H9 (cell line): ENCODE measurements at regions not wholly inside any gene's neighbourhood (a gene's known extent, or its start where the extent isn't known, plus 50 kb on each side); places are given as distances from the start of the nearest gene placed in this dataset.
A peak's percentile ranks its signal among the peaks of the same experiment; 100 is the strongest.

Source experiments
- DNase-seq: peaks from one replicate; pipeline ENCODE4 v3.0.0-alpha.2; 2017
- H2AFZ ChIP-seq: one replicate; pipeline ENCODE4 v1.6.1; 2013; ENCODE audit warnings: mild to moderate bottlenecking, low read length, control low read depth, moderate library complexity
- H2AK5ac ChIP-seq: 2 replicates; pipeline ENCODE4 v1.6.1; 2013; ENCODE audit warnings: low read length, control low read depth, mixed read lengths; ENCODE audit not compliant: insufficient read length
- H2BK120ac ChIP-seq: one replicate; pipeline ENCODE4 v1.6.1; 2013; ENCODE audit warnings: low read depth, mild to moderate bottlenecking, low read length, control low read depth, inconsistent platforms; ENCODE audit not compliant: poor library complexity, severe bottlenecking
- H2BK12ac ChIP-seq: 2 replicates; pipeline ENCODE4 v1.6.1; 2013; ENCODE audit warnings: low read length, control low read depth, mixed read lengths, low read depth; ENCODE audit not compliant: insufficient read length
- H2BK15ac ChIP-seq: 2 replicates; pipeline ENCODE4 v1.6.1; 2013; ENCODE audit warnings: low read depth, low read length, control low read depth
- H2BK20ac ChIP-seq: one replicate; pipeline ENCODE4 v1.6.1; 2013; ENCODE audit warnings: low read depth, mild to moderate bottlenecking, low read length, control low read depth, inconsistent platforms; ENCODE audit not compliant: poor library complexity, severe bottlenecking
- H2BK5ac ChIP-seq: 2 replicates; pipeline ENCODE4 v1.6.1; 2013; ENCODE audit warnings: low read length, control low read depth, mixed read lengths; ENCODE audit not compliant: insufficient read length
- H3K14ac ChIP-seq: 2 replicates; pipeline ENCODE4 v1.6.1; 2013; ENCODE audit warnings: low read length, control low read depth; ENCODE audit not compliant: insufficient read depth
- H3K18ac ChIP-seq: 2 replicates; pipeline ENCODE4 v1.6.1; 2013; ENCODE audit warnings: low read depth, mild to moderate bottlenecking, mixed read lengths, low read length, control low read depth; ENCODE audit not compliant: insufficient read length
- H3K23ac ChIP-seq: 2 replicates; pipeline ENCODE4 v1.6.1; 2013; ENCODE audit warnings: low read length, control low read depth, mixed read lengths, low read depth; ENCODE audit not compliant: insufficient read length
- H3K23me2 ChIP-seq: 2 replicates; pipeline ENCODE4 v1.6.1; 2013; ENCODE audit warnings: low read depth, mild to moderate bottlenecking, mixed read lengths, low read length, control low read depth; ENCODE audit not compliant: insufficient read length, poor library complexity, severe bottlenecking
- H3K27ac ChIP-seq: 2 replicates; pipeline ENCODE4 v1.5.1; 2013; ENCODE audit warnings: low read length, control low read depth, mixed read lengths, low read depth; ENCODE audit not compliant: insufficient read length
- H3K27me3 ChIP-seq: 2 replicates; pipeline ENCODE4 v1.6.1; 2013; ENCODE audit warnings: low read length, control low read depth, inconsistent platforms; ENCODE audit not compliant: insufficient read depth
- H3K4ac ChIP-seq: 2 replicates; pipeline ENCODE4 v1.6.1; 2013; ENCODE audit warnings: low read depth, mild to moderate bottlenecking, control low read depth, inconsistent platforms, low read length, moderate library complexity
- H3K4me1 ChIP-seq: 2 replicates; pipeline ENCODE4 v1.6.1; 2013; ENCODE audit warnings: low read length, control low read depth, inconsistent platforms; ENCODE audit not compliant: insufficient read depth
- H3K4me2 ChIP-seq: 2 replicates; pipeline ENCODE4 v1.6.1; 2013; ENCODE audit warnings: low read length, control low read depth, mixed read lengths; ENCODE audit not compliant: insufficient read length, insufficient read depth
- H3K56ac ChIP-seq: 2 replicates; pipeline ENCODE4 v1.6.1; 2013; ENCODE audit warnings: low read depth, mild to moderate bottlenecking, mixed read lengths, low read length, control low read depth; ENCODE audit not compliant: insufficient read length
- H3K79me1 ChIP-seq: 2 replicates; pipeline ENCODE4 v1.6.1; 2013; ENCODE audit warnings: low read depth, mild to moderate bottlenecking, moderate library complexity, low read length, control low read depth, inconsistent platforms; ENCODE audit not compliant: insufficient read depth, poor library complexity, severe bottlenecking
- H3K79me2 ChIP-seq: 2 replicates; pipeline ENCODE4 v1.6.1; 2013; ENCODE audit warnings: low read length, control low read depth, inconsistent platforms; ENCODE audit not compliant: insufficient read depth
- H3K9ac ChIP-seq: 2 replicates; pipeline ENCODE4 v1.6.1; 2013; ENCODE audit warnings: low read length, control low read depth, mixed read lengths; ENCODE audit not compliant: insufficient read length; ENCODE audit errors: extremely low read depth
- H3K9me3 ChIP-seq: one replicate; pipeline ENCODE4 v1.6.1; 2013; ENCODE audit warnings: low read depth, low read length, inconsistent platforms; ENCODE audit not compliant: control insufficient read depth
- H3T11ph ChIP-seq: one replicate; pipeline ENCODE4 v1.6.1; 2013; ENCODE audit warnings: mild to moderate bottlenecking, low read length, control low read depth, inconsistent platforms
- H4K20me1 ChIP-seq: one replicate; pipeline ENCODE4 v1.6.1; 2013; ENCODE audit not compliant: control insufficient read depth, insufficient read length, insufficient read depth
- H4K5ac ChIP-seq: 2 replicates; pipeline ENCODE4 v1.6.1; 2013; ENCODE audit warnings: low read depth, mild to moderate bottlenecking, mixed read lengths, low read length, control low read depth; ENCODE audit not compliant: insufficient read length
- H4K8ac ChIP-seq: replicated peaks from 2 replicates; pipeline ENCODE4 v1.6.1; 2013; ENCODE audit warnings: low read length, control low read depth, mixed read lengths, low read depth; ENCODE audit not compliant: insufficient read length
- H4K91ac ChIP-seq: 2 replicates; pipeline ENCODE4 v1.6.1; 2013; ENCODE audit warnings: low read depth, mild to moderate bottlenecking, moderate library complexity, mixed read lengths, low read length, control low read depth; ENCODE audit not compliant: insufficient read length
- H3K27ac Mint-ChIP-seq, 3 experiments: 2 replicates in 2 of 3; 3 replicates in 1 of 3; pipeline ENCODE4 v1.8.0; 2020 to 2021; ENCODE audit warnings: mixed read lengths in 3 of 3, mild to moderate bottlenecking in 1 of 3, moderate library complexity in 1 of 3
- H3K27me3 Mint-ChIP-seq: 2 replicates; pipeline ENCODE4 v1.8.0; 2021; ENCODE audit warnings: low read depth, mild to moderate bottlenecking, moderate library complexity, mixed read lengths
- H3K36me3 Mint-ChIP-seq, 3 experiments: 2 replicates in 2 of 3; 3 replicates in 1 of 3; pipeline ENCODE4 v1.8.0; 2020 to 2021; ENCODE audit warnings: low read depth in 3 of 3, mixed read lengths in 3 of 3; ENCODE audit not compliant: insufficient read depth in 1 of 3
- H3K4me1 Mint-ChIP-seq, 2 experiments: 2 replicates each; pipeline ENCODE4 v1.8.0; 2020; ENCODE audit warnings: mixed read lengths in 2 of 2
- H3K4me3 Mint-ChIP-seq, 2 experiments: 2 replicates in 1 of 2; 3 replicates in 1 of 2; pipeline ENCODE4 v1.8.0; 2020 to 2021; ENCODE audit warnings: mild to moderate bottlenecking in 2 of 2, mixed read lengths in 2 of 2, moderate library complexity in 1 of 2
- H3K9me3 Mint-ChIP-seq, 2 experiments: 2 replicates in 1 of 2; 3 replicates in 1 of 2; pipeline ENCODE4 v1.8.0; 2020; ENCODE audit warnings: mild to moderate bottlenecking in 2 of 2, mixed read lengths in 2 of 2, moderate library complexity in 1 of 2
- WGBS: extraction: QIAGEN DNeasy Blood & Tissue Kit; methylation state at CpG from one replicate; pipeline ENCODE4 v1.1.7; 2013; ENCODE audit warnings: missing lambda C conversion rate, low lambda C conversion rate, mixed read lengths; ENCODE audit not compliant: insufficient read length; ENCODE audit errors: extremely low coverage; 5-methylcytosine and 5-hydroxymethylcytosine counted together
- TF ChIP-seq, protein P1 (sequence below): fragments of 200-600 bp; sonication (generic); conservative IDR thresholded peaks from 3 replicates; pipeline ENCODE4 v1.8.0; 2021; ENCODE audit warnings: antibody characterized with exemption, mild to moderate bottlenecking

DNA sequence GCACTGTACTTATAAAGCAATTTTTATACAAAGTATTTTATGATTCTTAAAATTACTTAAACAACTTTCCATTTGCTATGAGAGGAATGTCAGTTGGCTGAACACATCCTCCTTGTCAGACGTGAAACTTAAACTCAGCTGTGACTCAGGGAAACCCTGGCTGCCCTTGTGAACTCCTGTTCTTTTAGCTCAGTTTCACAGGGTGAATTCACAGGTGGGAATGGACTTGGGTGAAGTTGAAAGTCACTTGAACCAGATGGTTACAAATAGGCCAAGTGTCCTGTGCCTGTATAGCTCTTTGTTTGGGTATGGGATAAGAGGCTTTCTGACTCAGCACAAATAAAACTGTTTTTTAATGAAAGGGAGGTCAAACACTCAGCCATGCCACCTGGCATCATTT is 67.4 kb upstream of the FAM47B start:
- Histone ChIP-seq H3K27ac (no peak overlapping the region), H3K4me2 (no peak overlapping the region)

More for the DNA sequence above, 67.4 kb upstream of the FAM47B start:
- Histone ChIP-seq H4K8ac (no peak overlapping the region), H2BK15ac (no peak overlapping the region), H2AFZ (no peak overlapping the region), H3K56ac (no peak overlapping the region), H3K79me2 (no peaks in the 10 kb centered on the region), H4K20me1 (no peaks in the 10 kb centered on the region), H3K4ac (no peak overlapping the region), H2AK5ac (no peak overlapping the region), H2BK20ac (no peak overlapping the region), H3K79me1 (no peaks in the 10 kb centered on the region), H3K14ac (no peak overlapping the region), H3K9me3 (no peaks in the 10 kb centered on the region), H3K18ac (no peak overlapping the region), H3K4me1 (no peaks in the 10 kb centered on the region), H2BK12ac (no peak overlapping the region), H3K9ac (no peak overlapping the region), H3K23me2 (no peaks in the 10 kb centered on the region), H4K5ac (no peak overlapping the region), H2BK5ac (no peak overlapping the region), H3K27me3 (no peaks in the 10 kb centered on the region), H3T11ph (no peak overlapping the region), H2BK120ac (no peak overlapping the region), H4K91ac (no peak overlapping the region), H3K23ac (no peak overlapping the region)
- no peak for DNase-seq
- peaks cover 21 to 53% of the 10 kb centered on the region in 2 experiments for H3K9me3 Mint-ChIP-seq
- H3K36me3 Mint-ChIP-seq, result peaks cover 14 to 21% (median 15%) of the 10 kb centered on the region in 3 experiments
- peaks cover 12 to 16% of the 10 kb centered on the region in 2 experiments for H3K4me1 Mint-ChIP-seq
- no CpG with 5 or more reads among the region's 1 CpG for WGBS
- TF ChIP-seq, protein P1, sequence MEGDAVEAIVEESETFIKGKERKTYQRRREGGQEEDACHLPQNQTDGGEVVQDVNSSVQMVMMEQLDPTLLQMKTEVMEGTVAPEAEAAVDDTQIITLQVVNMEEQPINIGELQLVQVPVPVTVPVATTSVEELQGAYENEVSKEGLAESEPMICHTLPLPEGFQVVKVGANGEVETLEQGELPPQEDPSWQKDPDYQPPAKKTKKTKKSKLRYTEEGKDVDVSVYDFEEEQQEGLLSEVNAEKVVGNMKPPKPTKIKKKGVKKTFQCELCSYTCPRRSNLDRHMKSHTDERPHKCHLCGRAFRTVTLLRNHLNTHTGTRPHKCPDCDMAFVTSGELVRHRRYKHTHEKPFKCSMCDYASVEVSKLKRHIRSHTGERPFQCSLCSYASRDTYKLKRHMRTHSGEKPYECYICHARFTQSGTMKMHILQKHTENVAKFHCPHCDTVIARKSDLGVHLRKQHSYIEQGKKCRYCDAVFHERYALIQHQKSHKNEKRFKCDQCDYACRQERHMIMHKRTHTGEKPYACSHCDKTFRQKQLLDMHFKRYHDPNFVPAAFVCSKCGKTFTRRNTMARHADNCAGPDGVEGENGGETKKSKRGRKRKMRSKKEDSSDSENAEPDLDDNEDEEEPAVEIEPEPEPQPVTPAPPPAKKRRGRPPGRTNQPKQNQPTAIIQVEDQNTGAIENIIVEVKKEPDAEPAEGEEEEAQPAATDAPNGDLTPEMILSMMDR, result no peak
- H3K27me3 Mint-ChIP-seq, result peaks cover 10% of the 10 kb centered on the region
- no peak overlapping the region for H3K4me3 Mint-ChIP-seq
- 0 out of 7 replicates have a peak overlapping the region, but pooled peaks of 1 of the 3 experiments have one; percentile 13 for H3K27ac Mint-ChIP-seq
